GM12878 (cell line): ENCODE measurements at regions not wholly inside any gene's neighbourhood (a gene's known extent, or its start where the extent isn't known, plus 50 kb on each side); places are given as distances from the start of the nearest gene placed in this dataset.

Source experiments
- ATAC-seq: fragments of 200-7000 bp; cut with Tn5 transposase; 3 replicates; pipeline ENCODE4 v1.9.1; 2020; ENCODE audit warnings: mild to moderate bottlenecking, moderate library complexity
- BruUV-seq: library from RNA; stranded (reverse); fragments of 400-500 nt; replicated peaks from 2 replicates; lab custom pipeline; 2021; lab: Mats Ljungman, UMichigan
- CTCF ChIA-PET: fragments of 300-600 bp; sonication (Branson Sonifier 250); formaldehyde crosslinking; extraction: SDS; loops from one replicate; lab custom pipeline; 2021; ENCODE audit warnings: inconsistent platforms; lab: Yijun Ruan, JAX
- POLR2A ChIA-PET: fragments of 350-600 bp; formaldehyde crosslinking; extraction: SDS; loops from one replicate; lab custom pipeline; 2021; ENCODE audit warnings: inconsistent platforms; lab: Charles Lee
- RAD21 ChIA-PET: fragments of 300-600 bp; sonication (Branson Sonifier 250); formaldehyde crosslinking; loops from one replicate; lab custom pipeline; 2023; ENCODE audit warnings: antibody characterized with exemption; ENCODE audit not compliant: unreplicated experiment; lab: Charles Lee
- SMC1A ChIA-PET: fragments of 300-600 bp; sonication (Branson Sonifier 250); formaldehyde crosslinking; loops from one replicate; lab custom pipeline; 2023; ENCODE audit not compliant: unreplicated experiment, uncharacterized antibody; lab: Charles Lee
- DNase-seq: peaks from one replicate; pipeline ENCODE4 v3.0.0-alpha.2; 2011; ENCODE audit warnings: low read depth, low spot score
- FAIRE-seq: peaks from 3 replicates; lab custom pipeline; 2011; peaks lifted over from hg19 to GRCh38; lab: Jason Lieb, UNC
- H2AFZ ChIP-seq: 2 replicates; pipeline ENCODE4 v1.6.0; 2011; ENCODE audit warnings: low read depth, low read length, control low read depth; ENCODE audit not compliant: control insufficient read depth
- H3K27ac ChIP-seq: 2 replicates; pipeline ENCODE4 v1.5.1; 2011; ENCODE audit warnings: control low read depth; ENCODE audit not compliant: control insufficient read depth, insufficient read depth
- H3K27me3 ChIP-seq, 2 experiments: replicated peaks in 1 of 2; 2 replicates each; pipeline versions ENCODE4 v1.6.0 to v1.6.1; 2011; ENCODE audit warnings: low read length in 1 of 2; ENCODE audit not compliant: control insufficient read depth in 2 of 2, insufficient read depth in 2 of 2
- H3K36me3 ChIP-seq, 2 experiments: 2 replicates each; pipeline ENCODE4 v1.5.1; 2011; ENCODE audit warnings: low read length in 1 of 2; ENCODE audit not compliant: control insufficient read depth in 2 of 2, insufficient read depth in 2 of 2
- H3K4me1 ChIP-seq: 2 replicates; pipeline ENCODE4 v1.6.1; 2011; ENCODE audit warnings: mild to moderate bottlenecking, low read length, moderate library complexity, mixed read lengths; ENCODE audit not compliant: control insufficient read depth, insufficient read depth
- H3K4me2 ChIP-seq: 2 replicates; pipeline ENCODE4 v1.6.0; 2011; ENCODE audit warnings: control low read depth; ENCODE audit not compliant: control insufficient read depth, insufficient read depth
- H3K4me3 ChIP-seq: fragments of 200-600 bp; sonication (generic); 2 replicates; pipeline ENCODE4 v1.5.1; 2016
- H3K79me2 ChIP-seq: 2 replicates; pipeline ENCODE4 v1.6.0; 2011; ENCODE audit warnings: low read length; ENCODE audit not compliant: control insufficient read depth, insufficient read depth
- H3K9ac ChIP-seq: 2 replicates; pipeline ENCODE4 v1.8.0; 2011; ENCODE audit warnings: low read length, control low read depth, mixed read lengths; ENCODE audit not compliant: control insufficient read depth, insufficient read depth
- H3K9me3 ChIP-seq: replicated peaks from 3 replicates; pipeline ENCODE4 v1.5.1; 2011; ENCODE audit warnings: mild to moderate bottlenecking, low read length; ENCODE audit not compliant: control insufficient read depth, insufficient read depth
- H4K20me1 ChIP-seq: 2 replicates; pipeline ENCODE4 v1.6.0; 2011; ENCODE audit not compliant: control insufficient read depth, insufficient read depth
- ATF7 ChIP-seq: fragments of 450-650 bp; IDR thresholded peaks from 2 replicates; pipeline ENCODE4 v1.6.1; 2016; ENCODE audit warnings: low read depth, mild to moderate bottlenecking
- CEBPB ChIP-seq, 2 experiments: fragments of 150-350 bp in 1 of 2; IDR thresholded peaks; 2 replicates each; pipeline ENCODE4 v1.6.1; 2012 to 2014; ENCODE audit warnings: low read depth in 2 of 2, low read length in 2 of 2, borderline replicate concordance in 1 of 2, inconsistent platforms in 1 of 2
- CHD1 ChIP-seq: IDR thresholded peaks from 2 replicates; pipeline ENCODE4 v1.6.1; 2012; ENCODE audit warnings: low read depth, low read length, improper control_type of control experiment
- IKZF2 ChIP-seq, 2 experiments: fragments of 450-650 bp; IDR thresholded peaks; 2 replicates each; pipeline ENCODE4 v1.6.1; 2017; ENCODE audit warnings: mild to moderate bottlenecking in 2 of 2, moderate library complexity in 2 of 2
- JUNB ChIP-seq: IDR thresholded peaks from 2 replicates; pipeline ENCODE4 v1.6.1; 2016; ENCODE audit warnings: antibody characterized with exemption, mild to moderate bottlenecking
- MYB ChIP-seq: fragments of 150-350 bp; IDR thresholded peaks from 2 replicates; pipeline ENCODE4 v1.6.1; 2014; ENCODE audit warnings: mild to moderate bottlenecking, low read depth, low read length, borderline replicate concordance
- PAX8 ChIP-seq: fragments of 450-650 bp; IDR thresholded peaks from 2 replicates; pipeline ENCODE4 v1.6.1; 2017; ENCODE audit warnings: mild to moderate bottlenecking, moderate library complexity
- POU2F2 ChIP-seq: IDR thresholded peaks from 3 replicates; pipeline ENCODE4 v1.6.1; 2011; ENCODE audit warnings: low read depth, mild to moderate bottlenecking, low read length, borderline replicate concordance
- RAD21 ChIP-seq: IDR thresholded peaks from 2 replicates; pipeline ENCODE4 v1.6.1; 2011; ENCODE audit warnings: mild to moderate bottlenecking, low read depth, low read length, moderate library complexity; ENCODE audit not compliant: insufficient read depth
- RELA ChIP-seq: fragments of 450-650 bp; IDR thresholded peaks from 2 replicates; pipeline ENCODE4 v1.8.0; 2014; ENCODE audit warnings: borderline replicate concordance; ENCODE audit not compliant: partially characterized antibody
- ZNF217 ChIP-seq: fragments of 450-650 bp; IDR thresholded peaks from 2 replicates; pipeline ENCODE4 v1.6.1; 2017; ENCODE audit warnings: antibody characterized with exemption, mild to moderate bottlenecking
- WGBS: methylation state at CpG from one replicate; pipeline ENCODE4 v1.1.6; 2016; ENCODE audit warnings: low lambda C conversion rate; ENCODE audit not compliant: insufficient replicate concordance, insufficient coverage; ENCODE audit errors: missing lambda C conversion rate; 5-methylcytosine and 5-hydroxymethylcytosine counted together
- in situ Hi-C: fragments of 300-500 bp; cut with MboI; formaldehyde crosslinking; loops from 9 replicates; pipeline ENCODE4 v1.14.3; 2018; ENCODE audit warnings: mixed read lengths
- intact Hi-C: fragments of 100-400 bp; cut with micrococcal nuclease; formaldehyde crosslinking; loops from one replicate; pipeline ENCODE4 v1.14.2; 2022; ENCODE audit not compliant: unreplicated experiment
- TF ChIP-seq, protein P1 (sequence below): IDR thresholded peaks from 2 replicates; pipeline ENCODE4 v1.6.1; 2012; ENCODE audit warnings: improper control_type of control experiment, low read depth, low read length; ENCODE audit not compliant: insufficient replicate concordance
- TF ChIP-seq, protein P2 (sequence below): fragments of 450-650 bp; IDR thresholded peaks from 2 replicates; pipeline ENCODE4 v1.6.1; 2014; ENCODE audit warnings: mild to moderate bottlenecking
- TF ChIP-seq, protein P3 (sequence below): IDR thresholded peaks from 2 replicates; pipeline ENCODE4 v1.6.1; 2012; ENCODE audit warnings: mild to moderate bottlenecking, low read depth, low read length
- TF ChIP-seq, protein P4 (sequence below): IDR thresholded peaks from 2 replicates; pipeline ENCODE4 v1.6.1; 2011; ENCODE audit warnings: borderline replicate concordance, low read depth, mild to moderate bottlenecking, moderate library complexity, low read length; ENCODE audit not compliant: insufficient read depth, poor library complexity, severe bottlenecking

DNA sequence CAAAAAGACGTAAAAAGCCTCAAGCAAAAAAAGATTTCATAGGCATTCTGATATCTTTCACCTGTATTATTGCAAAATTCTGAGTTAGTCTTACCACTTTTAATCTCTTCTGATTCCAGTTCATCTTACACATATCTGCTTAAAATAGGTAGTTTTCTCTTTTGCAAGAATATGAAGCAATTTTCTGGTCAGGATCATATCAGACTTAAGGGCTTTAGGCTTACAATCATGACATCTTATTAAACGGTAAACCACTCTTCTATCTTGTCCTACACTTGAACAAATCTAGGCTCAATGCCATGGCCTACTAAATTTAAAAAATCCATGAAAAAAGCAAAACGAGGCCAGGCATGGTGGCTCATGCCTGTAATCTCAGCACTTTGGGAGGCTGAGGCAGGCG lies 50.1 kb upstream of the GAREM1 start:
- Histone ChIP-seq H3K27me3 (no peaks in the 10 kb centered on the region; a peak in 1 of 4 replicates), H3K4me2 (no peak overlapping the region), H4K20me1 (no peaks in the 10 kb centered on the region), H2AFZ (no peak overlapping the region), H3K27ac (no peak overlapping the region), H3K9ac (no peak overlapping the region), H3K79me2 (no peaks in the 10 kb centered on the region), H3K9me3 (no peaks in the 10 kb centered on the region), H3K36me3 (no peaks in the 10 kb centered on the region), H3K4me3 (no peak overlapping the region), H3K4me1 (no peaks in the 10 kb centered on the region)
- CTCF ChIA-PET, result no interaction called here
- BruUV-seq, result no TSS peak
- FAIRE-seq, result no peak
- POLR2A ChIA-PET, result no interaction called here
- SMC1A ChIA-PET, result no interaction called here
- intact Hi-C loops, result no loop called here
- in situ Hi-C loops, result no loop called here
- 23% methylated on average over 4 of the region's 4 CpGs for WGBS
- RAD21 ChIA-PET, result no interaction called here
- no peak for DNase-seq
- no peak for ATAC-seq
- TF ChIP-seq POU2F2 (no peak), ATF7 (no peak), PAX8 (no peak), JUNB (no peak), MYB (no peak), CHD1 (no peak), RELA (no peak), CEBPB (IDR thresholded peaks at IDR 0.05; ENCODE audit: borderline replicate concordance in 1 of 2, low read depth in 2 of 2, low read length in 2 of 2) (no peak), ZNF217 (no peak), RAD21 (no peak), IKZF2 (IDR thresholded peaks at IDR 0.05) (no peak)
- TF ChIP-seq, protein P1, sequence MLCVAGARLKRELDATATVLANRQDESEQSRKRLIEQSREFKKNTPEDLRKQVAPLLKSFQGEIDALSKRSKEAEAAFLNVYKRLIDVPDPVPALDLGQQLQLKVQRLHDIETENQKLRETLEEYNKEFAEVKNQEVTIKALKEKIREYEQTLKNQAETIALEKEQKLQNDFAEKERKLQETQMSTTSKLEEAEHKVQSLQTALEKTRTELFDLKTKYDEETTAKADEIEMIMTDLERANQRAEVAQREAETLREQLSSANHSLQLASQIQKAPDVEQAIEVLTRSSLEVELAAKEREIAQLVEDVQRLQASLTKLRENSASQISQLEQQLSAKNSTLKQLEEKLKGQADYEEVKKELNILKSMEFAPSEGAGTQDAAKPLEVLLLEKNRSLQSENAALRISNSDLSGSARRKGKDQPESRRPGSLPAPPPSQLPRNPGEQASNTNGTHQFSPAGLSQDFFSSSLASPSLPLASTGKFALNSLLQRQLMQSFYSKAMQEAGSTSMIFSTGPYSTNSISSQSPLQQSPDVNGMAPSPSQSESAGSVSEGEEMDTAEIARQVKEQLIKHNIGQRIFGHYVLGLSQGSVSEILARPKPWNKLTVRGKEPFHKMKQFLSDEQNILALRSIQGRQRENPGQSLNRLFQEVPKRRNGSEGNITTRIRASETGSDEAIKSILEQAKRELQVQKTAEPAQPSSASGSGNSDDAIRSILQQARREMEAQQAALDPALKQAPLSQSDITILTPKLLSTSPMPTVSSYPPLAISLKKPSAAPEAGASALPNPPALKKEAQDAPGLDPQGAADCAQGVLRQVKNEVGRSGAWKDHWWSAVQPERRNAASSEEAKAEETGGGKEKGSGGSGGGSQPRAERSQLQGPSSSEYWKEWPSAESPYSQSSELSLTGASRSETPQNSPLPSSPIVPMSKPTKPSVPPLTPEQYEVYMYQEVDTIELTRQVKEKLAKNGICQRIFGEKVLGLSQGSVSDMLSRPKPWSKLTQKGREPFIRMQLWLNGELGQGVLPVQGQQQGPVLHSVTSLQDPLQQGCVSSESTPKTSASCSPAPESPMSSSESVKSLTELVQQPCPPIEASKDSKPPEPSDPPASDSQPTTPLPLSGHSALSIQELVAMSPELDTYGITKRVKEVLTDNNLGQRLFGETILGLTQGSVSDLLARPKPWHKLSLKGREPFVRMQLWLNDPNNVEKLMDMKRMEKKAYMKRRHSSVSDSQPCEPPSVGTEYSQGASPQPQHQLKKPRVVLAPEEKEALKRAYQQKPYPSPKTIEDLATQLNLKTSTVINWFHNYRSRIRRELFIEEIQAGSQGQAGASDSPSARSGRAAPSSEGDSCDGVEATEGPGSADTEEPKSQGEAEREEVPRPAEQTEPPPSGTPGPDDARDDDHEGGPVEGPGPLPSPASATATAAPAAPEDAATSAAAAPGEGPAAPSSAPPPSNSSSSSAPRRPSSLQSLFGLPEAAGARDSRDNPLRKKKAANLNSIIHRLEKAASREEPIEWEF, result no peak
- TF ChIP-seq, protein P2, sequence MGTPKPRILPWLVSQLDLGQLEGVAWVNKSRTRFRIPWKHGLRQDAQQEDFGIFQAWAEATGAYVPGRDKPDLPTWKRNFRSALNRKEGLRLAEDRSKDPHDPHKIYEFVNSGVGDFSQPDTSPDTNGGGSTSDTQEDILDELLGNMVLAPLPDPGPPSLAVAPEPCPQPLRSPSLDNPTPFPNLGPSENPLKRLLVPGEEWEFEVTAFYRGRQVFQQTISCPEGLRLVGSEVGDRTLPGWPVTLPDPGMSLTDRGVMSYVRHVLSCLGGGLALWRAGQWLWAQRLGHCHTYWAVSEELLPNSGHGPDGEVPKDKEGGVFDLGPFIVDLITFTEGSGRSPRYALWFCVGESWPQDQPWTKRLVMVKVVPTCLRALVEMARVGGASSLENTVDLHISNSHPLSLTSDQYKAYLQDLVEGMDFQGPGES, result no peak
- TF ChIP-seq, protein P3, sequence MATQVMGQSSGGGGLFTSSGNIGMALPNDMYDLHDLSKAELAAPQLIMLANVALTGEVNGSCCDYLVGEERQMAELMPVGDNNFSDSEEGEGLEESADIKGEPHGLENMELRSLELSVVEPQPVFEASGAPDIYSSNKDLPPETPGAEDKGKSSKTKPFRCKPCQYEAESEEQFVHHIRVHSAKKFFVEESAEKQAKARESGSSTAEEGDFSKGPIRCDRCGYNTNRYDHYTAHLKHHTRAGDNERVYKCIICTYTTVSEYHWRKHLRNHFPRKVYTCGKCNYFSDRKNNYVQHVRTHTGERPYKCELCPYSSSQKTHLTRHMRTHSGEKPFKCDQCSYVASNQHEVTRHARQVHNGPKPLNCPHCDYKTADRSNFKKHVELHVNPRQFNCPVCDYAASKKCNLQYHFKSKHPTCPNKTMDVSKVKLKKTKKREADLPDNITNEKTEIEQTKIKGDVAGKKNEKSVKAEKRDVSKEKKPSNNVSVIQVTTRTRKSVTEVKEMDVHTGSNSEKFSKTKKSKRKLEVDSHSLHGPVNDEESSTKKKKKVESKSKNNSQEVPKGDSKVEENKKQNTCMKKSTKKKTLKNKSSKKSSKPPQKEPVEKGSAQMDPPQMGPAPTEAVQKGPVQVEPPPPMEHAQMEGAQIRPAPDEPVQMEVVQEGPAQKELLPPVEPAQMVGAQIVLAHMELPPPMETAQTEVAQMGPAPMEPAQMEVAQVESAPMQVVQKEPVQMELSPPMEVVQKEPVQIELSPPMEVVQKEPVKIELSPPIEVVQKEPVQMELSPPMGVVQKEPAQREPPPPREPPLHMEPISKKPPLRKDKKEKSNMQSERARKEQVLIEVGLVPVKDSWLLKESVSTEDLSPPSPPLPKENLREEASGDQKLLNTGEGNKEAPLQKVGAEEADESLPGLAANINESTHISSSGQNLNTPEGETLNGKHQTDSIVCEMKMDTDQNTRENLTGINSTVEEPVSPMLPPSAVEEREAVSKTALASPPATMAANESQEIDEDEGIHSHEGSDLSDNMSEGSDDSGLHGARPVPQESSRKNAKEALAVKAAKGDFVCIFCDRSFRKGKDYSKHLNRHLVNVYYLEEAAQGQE, result no peak
- TF ChIP-seq, protein P4, sequence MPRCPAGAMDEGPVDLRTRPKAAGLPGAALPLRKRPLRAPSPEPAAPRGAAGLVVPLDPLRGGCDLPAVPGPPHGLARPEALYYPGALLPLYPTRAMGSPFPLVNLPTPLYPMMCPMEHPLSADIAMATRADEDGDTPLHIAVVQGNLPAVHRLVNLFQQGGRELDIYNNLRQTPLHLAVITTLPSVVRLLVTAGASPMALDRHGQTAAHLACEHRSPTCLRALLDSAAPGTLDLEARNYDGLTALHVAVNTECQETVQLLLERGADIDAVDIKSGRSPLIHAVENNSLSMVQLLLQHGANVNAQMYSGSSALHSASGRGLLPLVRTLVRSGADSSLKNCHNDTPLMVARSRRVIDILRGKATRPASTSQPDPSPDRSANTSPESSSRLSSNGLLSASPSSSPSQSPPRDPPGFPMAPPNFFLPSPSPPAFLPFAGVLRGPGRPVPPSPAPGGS, result no peak
